ENCODE measurements at regions not wholly inside any gene's neighbourhood (a gene's known extent, or its start where the extent isn't known, plus 50 kb on each side); places are given as distances from the start of the nearest gene placed in this dataset.

DNA sequence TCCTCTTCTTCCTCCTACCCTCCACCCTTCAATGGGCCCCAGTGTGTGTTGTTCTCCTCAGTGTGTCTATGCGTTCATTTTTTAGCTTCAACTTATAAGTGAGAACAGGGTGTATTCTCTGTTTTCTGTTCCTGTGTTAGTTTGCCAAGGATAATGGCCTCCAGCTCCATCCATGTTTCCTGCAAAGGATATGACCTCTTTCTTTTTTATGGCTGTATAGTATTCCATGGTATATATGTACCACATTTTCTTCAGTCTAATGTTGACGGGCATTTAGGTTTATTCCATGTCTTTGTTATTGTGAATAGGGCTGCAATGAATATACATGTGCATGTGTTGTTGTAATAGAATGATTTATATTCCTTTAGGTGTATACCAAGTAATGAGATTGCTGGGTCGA is 634.9 kb upstream of the SEMA6A start:
- TF ChIP-seq, protein P1, sequence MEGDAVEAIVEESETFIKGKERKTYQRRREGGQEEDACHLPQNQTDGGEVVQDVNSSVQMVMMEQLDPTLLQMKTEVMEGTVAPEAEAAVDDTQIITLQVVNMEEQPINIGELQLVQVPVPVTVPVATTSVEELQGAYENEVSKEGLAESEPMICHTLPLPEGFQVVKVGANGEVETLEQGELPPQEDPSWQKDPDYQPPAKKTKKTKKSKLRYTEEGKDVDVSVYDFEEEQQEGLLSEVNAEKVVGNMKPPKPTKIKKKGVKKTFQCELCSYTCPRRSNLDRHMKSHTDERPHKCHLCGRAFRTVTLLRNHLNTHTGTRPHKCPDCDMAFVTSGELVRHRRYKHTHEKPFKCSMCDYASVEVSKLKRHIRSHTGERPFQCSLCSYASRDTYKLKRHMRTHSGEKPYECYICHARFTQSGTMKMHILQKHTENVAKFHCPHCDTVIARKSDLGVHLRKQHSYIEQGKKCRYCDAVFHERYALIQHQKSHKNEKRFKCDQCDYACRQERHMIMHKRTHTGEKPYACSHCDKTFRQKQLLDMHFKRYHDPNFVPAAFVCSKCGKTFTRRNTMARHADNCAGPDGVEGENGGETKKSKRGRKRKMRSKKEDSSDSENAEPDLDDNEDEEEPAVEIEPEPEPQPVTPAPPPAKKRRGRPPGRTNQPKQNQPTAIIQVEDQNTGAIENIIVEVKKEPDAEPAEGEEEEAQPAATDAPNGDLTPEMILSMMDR (conservative IDR thresholded peaks at IDR 0.05; ENCODE audit: low read depth in 2 of 2): no peak
- TF ChIP-seq CREB1 (CRISPR knock-in tag; IDR thresholded peaks at IDR 0.05; ENCODE audit: low read depth) (no peak), EZH2 (IDR thresholded peaks at IDR 0.05; ENCODE audit: low read depth, unreplicated experiment) (no peak), ZNF114 (CRISPR knock-in tag; IDR thresholded peaks at IDR 0.05) (no peak), POLR2AphosphoS5 (IDR thresholded peaks at IDR 0.05; ENCODE audit: low read depth) (no peak), JUNB (IDR thresholded peaks at IDR 0.05; ENCODE audit: unreplicated experiment) (no peak), STAT1 (IDR thresholded peaks at IDR 0.05; ENCODE audit: unreplicated experiment) (no peak), EZH2phosphoT487 (IDR thresholded peaks at IDR 0.05; ENCODE audit: unreplicated experiment) (no peak), ZNF331 (CRISPR knock-in tag; IDR thresholded peaks at IDR 0.05; ENCODE audit: low read depth) (no peak), NANOG (IDR thresholded peaks at IDR 0.05; ENCODE audit: borderline replicate concordance) (no peak)
- TF ChIP-seq, protein P2, sequence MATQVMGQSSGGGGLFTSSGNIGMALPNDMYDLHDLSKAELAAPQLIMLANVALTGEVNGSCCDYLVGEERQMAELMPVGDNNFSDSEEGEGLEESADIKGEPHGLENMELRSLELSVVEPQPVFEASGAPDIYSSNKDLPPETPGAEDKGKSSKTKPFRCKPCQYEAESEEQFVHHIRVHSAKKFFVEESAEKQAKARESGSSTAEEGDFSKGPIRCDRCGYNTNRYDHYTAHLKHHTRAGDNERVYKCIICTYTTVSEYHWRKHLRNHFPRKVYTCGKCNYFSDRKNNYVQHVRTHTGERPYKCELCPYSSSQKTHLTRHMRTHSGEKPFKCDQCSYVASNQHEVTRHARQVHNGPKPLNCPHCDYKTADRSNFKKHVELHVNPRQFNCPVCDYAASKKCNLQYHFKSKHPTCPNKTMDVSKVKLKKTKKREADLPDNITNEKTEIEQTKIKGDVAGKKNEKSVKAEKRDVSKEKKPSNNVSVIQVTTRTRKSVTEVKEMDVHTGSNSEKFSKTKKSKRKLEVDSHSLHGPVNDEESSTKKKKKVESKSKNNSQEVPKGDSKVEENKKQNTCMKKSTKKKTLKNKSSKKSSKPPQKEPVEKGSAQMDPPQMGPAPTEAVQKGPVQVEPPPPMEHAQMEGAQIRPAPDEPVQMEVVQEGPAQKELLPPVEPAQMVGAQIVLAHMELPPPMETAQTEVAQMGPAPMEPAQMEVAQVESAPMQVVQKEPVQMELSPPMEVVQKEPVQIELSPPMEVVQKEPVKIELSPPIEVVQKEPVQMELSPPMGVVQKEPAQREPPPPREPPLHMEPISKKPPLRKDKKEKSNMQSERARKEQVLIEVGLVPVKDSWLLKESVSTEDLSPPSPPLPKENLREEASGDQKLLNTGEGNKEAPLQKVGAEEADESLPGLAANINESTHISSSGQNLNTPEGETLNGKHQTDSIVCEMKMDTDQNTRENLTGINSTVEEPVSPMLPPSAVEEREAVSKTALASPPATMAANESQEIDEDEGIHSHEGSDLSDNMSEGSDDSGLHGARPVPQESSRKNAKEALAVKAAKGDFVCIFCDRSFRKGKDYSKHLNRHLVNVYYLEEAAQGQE (IDR thresholded peaks at IDR 0.05; ENCODE audit: unreplicated experiment): no peak

Measured in GM23338 (cell line).